ENCODE measurements at regions not wholly inside any gene's neighbourhood (a gene's known extent, or its start where the extent isn't known, plus 50 kb on each side); places are given as distances from the start of the nearest gene placed in this dataset.

DNA sequence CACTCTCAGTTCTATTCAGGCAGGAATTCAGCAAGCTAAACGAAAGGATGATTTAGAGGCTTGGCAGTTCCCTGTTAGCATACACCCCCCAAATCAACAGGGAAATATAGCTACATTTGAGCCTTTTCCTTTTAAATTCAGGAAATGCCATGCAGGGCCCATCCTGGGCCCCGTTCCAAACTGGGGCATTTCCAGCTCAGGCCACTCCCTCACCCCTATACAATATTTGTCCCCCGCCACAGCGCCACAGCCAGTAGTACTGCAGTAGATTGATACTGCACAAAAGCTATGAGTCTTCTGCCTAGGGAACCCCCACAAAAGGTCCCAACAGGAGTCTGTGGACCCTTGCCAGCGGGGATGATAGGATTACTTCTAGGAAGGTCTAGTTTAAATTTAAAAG, 102.0 kb upstream of the MAPK10 start:
- TF ChIP-seq, protein P1, sequence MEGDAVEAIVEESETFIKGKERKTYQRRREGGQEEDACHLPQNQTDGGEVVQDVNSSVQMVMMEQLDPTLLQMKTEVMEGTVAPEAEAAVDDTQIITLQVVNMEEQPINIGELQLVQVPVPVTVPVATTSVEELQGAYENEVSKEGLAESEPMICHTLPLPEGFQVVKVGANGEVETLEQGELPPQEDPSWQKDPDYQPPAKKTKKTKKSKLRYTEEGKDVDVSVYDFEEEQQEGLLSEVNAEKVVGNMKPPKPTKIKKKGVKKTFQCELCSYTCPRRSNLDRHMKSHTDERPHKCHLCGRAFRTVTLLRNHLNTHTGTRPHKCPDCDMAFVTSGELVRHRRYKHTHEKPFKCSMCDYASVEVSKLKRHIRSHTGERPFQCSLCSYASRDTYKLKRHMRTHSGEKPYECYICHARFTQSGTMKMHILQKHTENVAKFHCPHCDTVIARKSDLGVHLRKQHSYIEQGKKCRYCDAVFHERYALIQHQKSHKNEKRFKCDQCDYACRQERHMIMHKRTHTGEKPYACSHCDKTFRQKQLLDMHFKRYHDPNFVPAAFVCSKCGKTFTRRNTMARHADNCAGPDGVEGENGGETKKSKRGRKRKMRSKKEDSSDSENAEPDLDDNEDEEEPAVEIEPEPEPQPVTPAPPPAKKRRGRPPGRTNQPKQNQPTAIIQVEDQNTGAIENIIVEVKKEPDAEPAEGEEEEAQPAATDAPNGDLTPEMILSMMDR (IDR thresholded peaks at IDR 0.05), result no peak
- TF ChIP-seq POLR2A (IDR thresholded peaks at IDR 0.05) (no peak), EP300 (IDR thresholded peaks at IDR 0.05) (no peak)
